Mesendoderm (in vitro differentiated cells): ENCODE measurements at regions not wholly inside any gene's neighbourhood (a gene's known extent, or its start where the extent isn't known, plus 50 kb on each side); places are given as distances from the start of the nearest gene placed in this dataset.

Experiments
- DNase-seq: peaks from one replicate; pipeline ENCODE4 v3.0.0; 2013
- H2AK5ac ChIP-seq: 2 replicates; pipeline ENCODE4 v1.6.1; 2013; ENCODE audit warnings: low read length, inconsistent platforms
- H2BK120ac ChIP-seq: 2 replicates; pipeline ENCODE4 v1.6.1; 2013; ENCODE audit warnings: low read depth, mild to moderate bottlenecking, low read length, moderate library complexity, mixed read lengths
- H2BK15ac ChIP-seq: replicated peaks from 2 replicates; pipeline ENCODE4 v1.6.1; 2013; ENCODE audit warnings: low read depth, mild to moderate bottlenecking, moderate library complexity
- H2BK5ac ChIP-seq: 2 replicates; pipeline ENCODE4 v1.6.1; 2013; ENCODE audit warnings: low read length, inconsistent platforms
- H3K18ac ChIP-seq: 2 replicates; pipeline ENCODE4 v1.6.1; 2013; ENCODE audit warnings: mild to moderate bottlenecking, low read length, mixed read lengths
- H3K23ac ChIP-seq: one replicate; pipeline ENCODE4 v1.6.1; 2013; ENCODE audit warnings: low read length
- H3K27ac ChIP-seq: 2 replicates; pipeline ENCODE4 v1.5.1; 2013; ENCODE audit warnings: low read depth, mild to moderate bottlenecking, inconsistent platforms, low read length, moderate library complexity
- H3K27me3 ChIP-seq: 2 replicates; pipeline ENCODE4 v1.6.1; 2013; ENCODE audit warnings: low read length, control low read depth, mild to moderate bottlenecking, inconsistent platforms; ENCODE audit not compliant: insufficient read depth, poor library complexity
- H3K36me3 ChIP-seq: 2 replicates; pipeline ENCODE4 v1.6.1; 2013; ENCODE audit warnings: low read length, inconsistent platforms; ENCODE audit not compliant: control insufficient read depth, insufficient read depth
- H3K4ac ChIP-seq: one replicate; pipeline ENCODE4 v1.6.1; 2013; ENCODE audit warnings: low read depth, mild to moderate bottlenecking, low read length, moderate library complexity
- H3K4me1 ChIP-seq: 2 replicates; pipeline ENCODE4 v1.6.1; 2013; ENCODE audit warnings: low read depth, low read length, inconsistent platforms; ENCODE audit not compliant: control insufficient read depth
- H3K4me2 ChIP-seq: 2 replicates; pipeline ENCODE4 v1.6.1; 2013; ENCODE audit warnings: low read length
- H3K4me3 ChIP-seq: 2 replicates; pipeline ENCODE4 v1.5.1; 2013; ENCODE audit warnings: mild to moderate bottlenecking, low read length
- H3K56ac ChIP-seq: one replicate; pipeline ENCODE4 v1.6.1; 2013; ENCODE audit warnings: low read length
- H3K79me1 ChIP-seq: 2 replicates; pipeline ENCODE4 v1.6.1; 2013; ENCODE audit warnings: low read length, inconsistent platforms
- H3K79me2 ChIP-seq: 2 replicates; pipeline ENCODE4 v1.6.1; 2013; ENCODE audit warnings: mild to moderate bottlenecking, low read length; ENCODE audit not compliant: control insufficient read depth, insufficient read depth
- H3K9ac ChIP-seq: 2 replicates; pipeline ENCODE4 v1.6.1; 2013; ENCODE audit warnings: low read length, inconsistent platforms
- H4K5ac ChIP-seq: one replicate; pipeline ENCODE4 v1.6.1; 2013; ENCODE audit warnings: low read length
- H4K8ac ChIP-seq: one replicate; pipeline ENCODE4 v1.6.1; 2013; ENCODE audit warnings: low read depth, mild to moderate bottlenecking, control low read depth, low read length, moderate library complexity
- WGBS: extraction: QIAGEN DNeasy Blood & Tissue Kit; methylation state at CpG from one replicate; pipeline ENCODE4 v1.1.7; 2013; ENCODE audit warnings: low lambda C conversion rate, missing lambda C conversion rate; ENCODE audit not compliant: insufficient coverage; ENCODE audit errors: extremely low coverage; 5-methylcytosine and 5-hydroxymethylcytosine counted together

DNA sequence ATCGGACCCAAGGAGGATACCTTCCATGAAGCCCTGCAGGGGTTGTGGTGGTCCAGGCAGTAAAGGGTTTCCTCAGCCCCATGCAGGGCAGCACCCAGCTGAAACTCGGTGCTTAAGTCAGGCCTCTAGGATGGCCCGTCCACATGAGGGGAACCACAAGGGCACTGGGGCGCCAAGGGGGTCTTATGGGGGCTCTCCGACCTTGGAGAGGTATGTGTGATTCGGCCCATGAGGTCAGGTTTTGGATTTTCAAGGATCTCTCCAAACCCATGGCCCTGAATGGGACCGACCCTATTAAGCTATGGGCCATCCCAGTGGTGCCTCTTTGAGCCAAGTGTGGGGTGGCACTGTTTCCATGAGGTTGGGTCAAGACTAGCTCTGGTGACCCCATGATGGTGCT is 233.3 kb downstream of the SNRPN start:
- Histone ChIP-seq H3K4me3 (no peak overlapping the region), H4K8ac (no peak overlapping the region), H3K4me2 (no peak overlapping the region), H3K23ac (no peak overlapping the region), H3K79me1 (no peaks in the 10 kb centered on the region), H3K27me3 (no peaks in the 10 kb centered on the region), H3K27ac (no peak overlapping the region), H2AK5ac (no peak overlapping the region), H4K5ac (no peak overlapping the region), H3K4ac (no peak overlapping the region), H3K18ac (no peak overlapping the region), H3K36me3 (no peaks in the 10 kb centered on the region), H3K79me2 (no peaks in the 10 kb centered on the region), H3K56ac (no peak overlapping the region), H2BK15ac (no peak overlapping the region), H2BK5ac (no peak overlapping the region), H3K4me1 (no peaks in the 10 kb centered on the region), H2BK120ac (no peak overlapping the region), H3K9ac (no peak overlapping the region)
- no CpG with 5 or more reads among the region's 7 CpGs for WGBS
- no peak for DNase-seq

DNA sequence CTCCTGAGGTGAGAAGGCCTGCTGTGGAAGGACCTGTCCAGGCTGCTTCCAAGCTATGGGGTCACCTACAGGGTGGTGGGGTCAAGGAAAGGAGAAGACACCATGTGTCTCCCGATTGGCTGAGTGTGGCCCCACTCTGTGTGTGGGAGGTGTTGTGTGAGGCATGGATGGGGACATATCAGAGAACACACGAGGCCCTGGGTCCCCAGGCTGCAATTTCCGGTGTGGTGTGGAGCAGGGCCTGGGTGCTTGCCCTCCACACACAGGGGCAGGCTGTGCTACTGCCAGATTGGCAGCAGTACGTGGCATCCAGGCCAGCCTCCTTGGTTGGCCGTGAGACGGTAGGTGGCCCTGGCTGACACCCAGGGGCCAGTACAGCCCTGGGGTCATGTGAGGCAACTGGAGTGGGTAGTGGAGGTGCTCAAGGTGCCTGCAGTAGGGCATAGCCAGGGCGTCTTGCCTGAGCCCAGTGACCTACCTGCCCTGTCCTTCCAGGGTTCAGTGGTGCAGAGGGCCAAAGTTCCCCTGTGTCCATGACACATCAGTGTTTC is 233.8 kb downstream of the SNRPN start:
- H2BK5ac ChIP-seq = no peak overlapping the region
- no CpG with 5 or more reads among the region's 7 CpGs for WGBS
- no peak overlapping the region for H3K18ac ChIP-seq
- H2BK120ac ChIP-seq = no peak overlapping the region
- H3K27me3 ChIP-seq = no peaks in the 10 kb centered on the region
- H3K79me1 ChIP-seq = no peaks in the 10 kb centered on the region
- H4K8ac ChIP-seq = no peak overlapping the region
- H3K23ac ChIP-seq = no peak overlapping the region
- no peak overlapping the region for H3K4me3 ChIP-seq
- H3K56ac ChIP-seq = no peak overlapping the region
- no peak overlapping the region for H2BK15ac ChIP-seq
- H3K4ac ChIP-seq = no peak overlapping the region
- H3K4me1 ChIP-seq = no peaks in the 10 kb centered on the region
- no peak overlapping the region for H4K5ac ChIP-seq
- H3K27ac ChIP-seq = no peak overlapping the region
- no peak overlapping the region for H3K4me2 ChIP-seq
- no peak overlapping the region for H2AK5ac ChIP-seq
- H3K36me3 ChIP-seq = no peaks in the 10 kb centered on the region
- no peak overlapping the region for H3K9ac ChIP-seq
- DNase-seq = no peak
- H3K79me2 ChIP-seq = no peaks in the 10 kb centered on the region

DNA sequence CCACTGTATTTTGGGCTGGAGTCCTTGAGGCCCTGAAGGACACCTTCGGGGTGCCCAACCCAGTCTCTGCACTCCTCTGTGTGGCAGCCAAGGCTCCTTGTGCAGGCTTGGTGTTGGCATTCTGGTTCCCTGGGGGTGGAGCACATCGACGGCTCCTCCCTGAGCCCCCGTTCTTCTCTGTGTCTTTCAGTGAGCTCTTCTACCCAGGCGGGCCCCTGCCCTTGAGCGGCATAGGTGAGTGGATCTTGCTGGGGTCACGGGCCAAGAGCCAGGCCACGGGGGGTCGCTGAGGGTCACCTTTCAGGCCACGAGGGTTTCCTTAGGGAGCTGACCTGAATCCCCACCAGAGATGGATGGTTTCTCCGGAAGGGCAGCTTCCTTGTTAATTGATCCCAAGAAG is 234.8 kb downstream of the SNRPN start:
- Histone ChIP-seq H3K27ac (no peak overlapping the region), H3K4ac (no peak overlapping the region), H2BK120ac (no peak overlapping the region), H3K4me2 (no peak overlapping the region), H3K9ac (no peak overlapping the region), H3K23ac (no peak overlapping the region), H3K36me3 (no peaks in the 10 kb centered on the region), H3K79me2 (no peaks in the 10 kb centered on the region), H3K27me3 (no peaks in the 10 kb centered on the region), H3K79me1 (no peaks in the 10 kb centered on the region), H3K18ac (no peak overlapping the region), H2BK15ac (no peak overlapping the region), H3K4me3 (no peak overlapping the region), H4K5ac (no peak overlapping the region), H3K4me1 (no peaks in the 10 kb centered on the region), H3K56ac (no peak overlapping the region), H4K8ac (no peak overlapping the region), H2BK5ac (no peak overlapping the region), H2AK5ac (no peak overlapping the region)
- WGBS = no CpG with 5 or more reads among the region's 11 CpGs
- DNase-seq = no peak

DNA sequence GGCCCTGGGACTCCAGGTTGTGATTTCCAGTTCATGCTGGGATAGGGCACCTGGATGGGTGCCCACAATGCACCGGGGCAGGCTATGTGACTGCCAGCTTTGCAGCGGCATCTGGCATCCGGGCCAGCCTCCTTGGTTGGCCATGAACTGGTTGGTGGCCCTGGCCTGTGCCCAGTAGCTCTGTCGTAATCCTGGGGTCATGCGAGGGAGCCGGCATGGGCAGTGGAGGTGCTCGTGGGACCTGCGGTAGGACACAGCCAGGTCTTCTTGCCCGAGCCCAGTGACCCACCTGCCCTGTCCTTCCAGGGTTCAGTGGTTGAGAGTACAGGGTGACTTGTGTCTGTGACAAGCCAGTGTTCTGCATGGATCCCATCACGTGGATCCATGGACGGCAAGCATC is 237.9 kb downstream of the SNRPN start:
- Histone ChIP-seq H2AK5ac (no peak overlapping the region), H3K4me3 (no peak overlapping the region), H3K27ac (no peak overlapping the region), H2BK5ac (no peak overlapping the region), H2BK120ac (no peak overlapping the region), H3K79me2 (no peaks in the 10 kb centered on the region), H3K36me3 (no peaks in the 10 kb centered on the region), H4K5ac (no peak overlapping the region), H3K56ac (no peak overlapping the region), H3K4me1 (no peaks in the 10 kb centered on the region), H3K27me3 (no peaks in the 10 kb centered on the region), H3K18ac (no peak overlapping the region), H3K9ac (no peak overlapping the region), H3K23ac (no peak overlapping the region), H2BK15ac (no peak overlapping the region), H3K4me2 (no peak overlapping the region), H4K8ac (no peak overlapping the region), H3K79me1 (no peaks in the 10 kb centered on the region), H3K4ac (no peak overlapping the region)
- WGBS = no CpG with 5 or more reads among the region's 11 CpGs
- no peak for DNase-seq

DNA sequence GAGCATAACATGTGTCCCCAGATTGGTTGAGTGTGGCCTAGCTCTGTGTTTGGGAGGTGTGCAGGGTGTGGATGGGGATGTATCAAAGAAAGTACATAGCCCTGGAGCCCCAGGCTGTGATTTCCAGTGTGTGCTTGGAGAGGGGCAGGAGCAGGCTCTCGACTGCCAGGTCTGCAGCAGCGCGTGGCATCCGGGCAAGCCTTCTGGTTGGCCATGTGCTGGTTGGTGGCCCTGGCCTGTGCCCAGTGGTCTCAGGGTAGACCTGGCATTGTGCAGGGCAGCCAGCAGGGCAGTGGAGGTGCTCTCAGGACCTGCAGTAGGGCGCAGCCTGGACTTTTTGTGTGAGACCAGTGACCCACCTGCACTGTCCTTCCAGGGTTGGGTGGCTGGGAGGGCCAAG is 231.5 kb downstream of the UBE3A start:
- H3K79me1 ChIP-seq = no peaks in the 10 kb centered on the region
- no peak overlapping the region for H3K27ac ChIP-seq
- H3K27me3 ChIP-seq = no peaks in the 10 kb centered on the region
- H3K9ac ChIP-seq = no peak overlapping the region
- H2AK5ac ChIP-seq = no peak overlapping the region
- H2BK15ac ChIP-seq = no peak overlapping the region
- no peak overlapping the region for H2BK120ac ChIP-seq
- WGBS = no CpG with 5 or more reads among the region's 5 CpGs
- H3K56ac ChIP-seq = no peak overlapping the region
- H3K36me3 ChIP-seq = no peaks in the 10 kb centered on the region
- no peak overlapping the region for H2BK5ac ChIP-seq
- H3K4me2 ChIP-seq = no peak overlapping the region
- no peak overlapping the region for H4K5ac ChIP-seq
- H3K18ac ChIP-seq = no peak overlapping the region
- no peak overlapping the region for H3K4me3 ChIP-seq
- H3K4me1 ChIP-seq = no peaks in the 10 kb centered on the region
- H3K23ac ChIP-seq = no peak overlapping the region
- H3K4ac ChIP-seq = no peak overlapping the region
- H3K79me2 ChIP-seq = no peaks in the 10 kb centered on the region
- H4K8ac ChIP-seq = no peak overlapping the region
- no peak for DNase-seq

DNA sequence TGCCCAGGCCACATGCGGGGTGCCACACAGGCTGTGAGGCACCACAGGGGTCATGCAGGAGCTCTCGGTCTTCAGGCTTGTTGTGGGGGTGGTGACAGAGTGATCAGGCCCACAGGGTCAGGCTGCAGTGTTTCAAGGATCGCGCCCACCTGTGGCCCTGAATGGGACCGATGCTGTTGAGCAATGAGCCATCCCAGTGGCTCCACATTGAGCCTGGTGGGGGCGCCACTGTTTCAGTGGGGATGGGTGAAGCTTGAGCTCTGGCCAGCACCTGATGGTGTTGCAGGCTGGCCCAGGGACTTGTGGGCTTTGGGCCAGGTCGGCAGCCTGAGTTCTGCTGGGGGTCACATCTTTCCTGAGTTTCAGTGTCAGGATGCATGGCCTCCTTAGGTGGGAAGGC is 230.1 kb downstream of the UBE3A start:
- WGBS = no CpG with 5 or more reads among the region's 7 CpGs
- H3K9ac ChIP-seq = no peak overlapping the region
- H4K5ac ChIP-seq = no peak overlapping the region
- H3K79me1 ChIP-seq = no peaks in the 10 kb centered on the region
- H3K23ac ChIP-seq = no peak overlapping the region
- no peak overlapping the region for H3K18ac ChIP-seq
- no peak overlapping the region for H3K27ac ChIP-seq
- no peaks in the 10 kb centered on the region for H3K27me3 ChIP-seq
- H3K79me2 ChIP-seq = no peaks in the 10 kb centered on the region
- DNase-seq = no peak
- H2BK15ac ChIP-seq = no peak overlapping the region
- no peaks in the 10 kb centered on the region for H3K36me3 ChIP-seq
- H3K4ac ChIP-seq = no peak overlapping the region
- no peaks in the 10 kb centered on the region for H3K4me1 ChIP-seq
- no peak overlapping the region for H3K56ac ChIP-seq
- H2AK5ac ChIP-seq = no peak overlapping the region
- H3K4me2 ChIP-seq = no peak overlapping the region
- no peak overlapping the region for H3K4me3 ChIP-seq
- no peak overlapping the region for H2BK120ac ChIP-seq
- H4K8ac ChIP-seq = no peak overlapping the region
- H2BK5ac ChIP-seq = no peak overlapping the region
